HL-60 (cell line): ENCODE measurements at regions not wholly inside any gene's neighbourhood (a gene's known extent, or its start where the extent isn't known, plus 50 kb on each side); places are given as distances from the start of the nearest gene placed in this dataset.

Source experiments
- GABPA ChIP-seq: IDR thresholded peaks from 2 replicates; pipeline ENCODE4 v1.6.1; 2012; ENCODE audit warnings: low read depth
- POLR2AphosphoS5 ChIP-seq: IDR thresholded peaks from 2 replicates; pipeline ENCODE4 v1.6.1; 2012; ENCODE audit warnings: low read depth
- TF ChIP-seq, protein P1 (sequence below): IDR thresholded peaks from one replicate; pipeline ENCODE4 v1.5.1; 2011; ENCODE audit warnings: low read length, control low read depth, inconsistent platforms; ENCODE audit not compliant: insufficient read depth
- TF ChIP-seq, protein P2 (sequence below): IDR thresholded peaks from 2 replicates; pipeline ENCODE4 v1.6.1; 2012; ENCODE audit warnings: low read depth; ENCODE audit not compliant: insufficient replicate concordance

DNA sequence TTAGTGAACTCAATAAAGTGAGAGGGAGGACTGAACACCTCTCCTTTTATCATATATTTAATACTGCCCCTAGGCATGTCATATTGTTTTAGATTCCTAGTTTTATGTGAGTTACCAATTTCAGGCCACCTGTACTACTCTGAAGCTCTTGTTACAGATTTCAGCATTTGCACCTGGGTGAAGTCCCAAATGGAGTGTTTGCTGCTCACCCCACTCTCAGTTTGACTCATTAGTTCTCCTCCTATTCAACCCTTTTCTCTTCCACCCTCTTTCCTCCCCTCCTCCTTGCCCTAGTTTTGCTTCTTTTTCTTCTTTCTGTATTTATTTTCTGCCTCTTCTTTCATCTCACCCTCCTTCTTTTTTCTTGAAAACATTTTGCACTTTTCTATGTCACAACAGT is 1852.2 kb upstream of the IGFBP7 start:
- TF ChIP-seq, protein P1, sequence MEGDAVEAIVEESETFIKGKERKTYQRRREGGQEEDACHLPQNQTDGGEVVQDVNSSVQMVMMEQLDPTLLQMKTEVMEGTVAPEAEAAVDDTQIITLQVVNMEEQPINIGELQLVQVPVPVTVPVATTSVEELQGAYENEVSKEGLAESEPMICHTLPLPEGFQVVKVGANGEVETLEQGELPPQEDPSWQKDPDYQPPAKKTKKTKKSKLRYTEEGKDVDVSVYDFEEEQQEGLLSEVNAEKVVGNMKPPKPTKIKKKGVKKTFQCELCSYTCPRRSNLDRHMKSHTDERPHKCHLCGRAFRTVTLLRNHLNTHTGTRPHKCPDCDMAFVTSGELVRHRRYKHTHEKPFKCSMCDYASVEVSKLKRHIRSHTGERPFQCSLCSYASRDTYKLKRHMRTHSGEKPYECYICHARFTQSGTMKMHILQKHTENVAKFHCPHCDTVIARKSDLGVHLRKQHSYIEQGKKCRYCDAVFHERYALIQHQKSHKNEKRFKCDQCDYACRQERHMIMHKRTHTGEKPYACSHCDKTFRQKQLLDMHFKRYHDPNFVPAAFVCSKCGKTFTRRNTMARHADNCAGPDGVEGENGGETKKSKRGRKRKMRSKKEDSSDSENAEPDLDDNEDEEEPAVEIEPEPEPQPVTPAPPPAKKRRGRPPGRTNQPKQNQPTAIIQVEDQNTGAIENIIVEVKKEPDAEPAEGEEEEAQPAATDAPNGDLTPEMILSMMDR, result no peak
- no peak for TF ChIP-seq POLR2AphosphoS5
- TF ChIP-seq, protein P2, sequence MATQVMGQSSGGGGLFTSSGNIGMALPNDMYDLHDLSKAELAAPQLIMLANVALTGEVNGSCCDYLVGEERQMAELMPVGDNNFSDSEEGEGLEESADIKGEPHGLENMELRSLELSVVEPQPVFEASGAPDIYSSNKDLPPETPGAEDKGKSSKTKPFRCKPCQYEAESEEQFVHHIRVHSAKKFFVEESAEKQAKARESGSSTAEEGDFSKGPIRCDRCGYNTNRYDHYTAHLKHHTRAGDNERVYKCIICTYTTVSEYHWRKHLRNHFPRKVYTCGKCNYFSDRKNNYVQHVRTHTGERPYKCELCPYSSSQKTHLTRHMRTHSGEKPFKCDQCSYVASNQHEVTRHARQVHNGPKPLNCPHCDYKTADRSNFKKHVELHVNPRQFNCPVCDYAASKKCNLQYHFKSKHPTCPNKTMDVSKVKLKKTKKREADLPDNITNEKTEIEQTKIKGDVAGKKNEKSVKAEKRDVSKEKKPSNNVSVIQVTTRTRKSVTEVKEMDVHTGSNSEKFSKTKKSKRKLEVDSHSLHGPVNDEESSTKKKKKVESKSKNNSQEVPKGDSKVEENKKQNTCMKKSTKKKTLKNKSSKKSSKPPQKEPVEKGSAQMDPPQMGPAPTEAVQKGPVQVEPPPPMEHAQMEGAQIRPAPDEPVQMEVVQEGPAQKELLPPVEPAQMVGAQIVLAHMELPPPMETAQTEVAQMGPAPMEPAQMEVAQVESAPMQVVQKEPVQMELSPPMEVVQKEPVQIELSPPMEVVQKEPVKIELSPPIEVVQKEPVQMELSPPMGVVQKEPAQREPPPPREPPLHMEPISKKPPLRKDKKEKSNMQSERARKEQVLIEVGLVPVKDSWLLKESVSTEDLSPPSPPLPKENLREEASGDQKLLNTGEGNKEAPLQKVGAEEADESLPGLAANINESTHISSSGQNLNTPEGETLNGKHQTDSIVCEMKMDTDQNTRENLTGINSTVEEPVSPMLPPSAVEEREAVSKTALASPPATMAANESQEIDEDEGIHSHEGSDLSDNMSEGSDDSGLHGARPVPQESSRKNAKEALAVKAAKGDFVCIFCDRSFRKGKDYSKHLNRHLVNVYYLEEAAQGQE, result no peak
- no peak for TF ChIP-seq GABPA
